ENCODE measurements at regions not wholly inside any gene's neighbourhood (a gene's known extent, or its start where the extent isn't known, plus 50 kb on each side); places are given as distances from the start of the nearest gene placed in this dataset.
A peak's percentile ranks its signal among the peaks of the same experiment; 100 is the strongest.

- no peak for DNase-seq (ENCODE audit: low read depth, low spot score)
- no peak overlapping the region for H3K4me3 ChIP-seq (ENCODE audit: low read depth, low read length)
- TF ChIP-seq CTCF (IDR thresholded peaks at IDR 0.05; ENCODE audit: low read depth, low read length) = no peak
- in situ Hi-C loops (cut with HindIII; ENCODE audit: low sequenced_read_pairs) = no loop called here
Measured at GRCh38 chr13:44137466-44137865, 236.2 kb upstream of the SERP2 start.

GRCh38 chr13:44140146-44140545, 233.5 kb upstream of the SERP2 start:
- no peak overlapping the region for H3K4me3 ChIP-seq (ENCODE audit: low read depth, low read length)
- no peak for DNase-seq (ENCODE audit: low read depth, low spot score)
- in situ Hi-C loops (cut with HindIII; ENCODE audit: low sequenced_read_pairs) = no loop called here
- no peak for TF ChIP-seq CTCF (IDR thresholded peaks at IDR 0.05; ENCODE audit: low read depth, low read length)

DNA sequence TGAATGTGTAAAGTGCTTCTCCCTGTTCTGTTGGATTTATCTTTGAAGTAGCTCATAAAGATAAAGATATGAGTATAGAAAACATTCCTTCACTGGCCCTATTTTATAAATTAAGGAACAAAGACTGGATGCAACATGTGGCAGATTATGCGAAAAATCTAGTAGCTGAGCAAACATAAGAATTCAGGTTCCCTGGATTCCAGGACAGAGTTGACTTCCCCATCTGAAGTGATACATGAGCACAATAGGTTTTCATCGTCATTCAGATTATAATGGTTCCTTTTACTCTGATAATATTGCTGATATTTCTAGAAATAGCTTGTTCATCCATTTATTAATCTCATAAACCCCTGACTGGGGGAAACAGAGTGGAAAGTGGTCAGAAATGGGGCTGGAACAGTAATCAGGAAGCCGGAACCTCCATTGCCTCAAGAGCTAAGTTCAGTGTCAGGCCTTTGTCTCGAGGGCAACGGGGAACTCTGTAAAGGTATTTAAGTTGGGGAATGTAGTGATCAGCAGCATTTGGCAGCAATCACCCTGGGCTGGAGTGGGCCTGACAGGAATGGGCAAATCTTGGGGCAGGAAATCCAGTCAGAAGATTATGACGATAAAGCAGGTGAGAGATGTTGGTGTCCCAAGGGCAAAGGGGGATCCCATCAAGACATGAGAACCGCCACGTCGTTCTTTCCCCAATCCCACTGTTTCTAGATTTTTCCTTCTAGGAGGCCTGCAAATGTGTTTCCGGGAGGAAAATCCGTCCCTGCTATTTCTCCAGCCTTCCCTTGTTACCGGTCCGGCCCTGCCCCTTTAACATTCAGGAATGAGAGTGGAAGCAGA, 232.5 kb upstream of the SERP2 start:
- H3K4me3 ChIP-seq (ENCODE audit: low read depth, low read length) = peak overlapping the region; percentile 42
- no peak for TF ChIP-seq CTCF (IDR thresholded peaks at IDR 0.05; ENCODE audit: low read depth, low read length)
- peak; percentile 22 for DNase-seq (ENCODE audit: low read depth, low spot score)
- in situ Hi-C loops (cut with HindIII; ENCODE audit: low sequenced_read_pairs) = no loop called here

- DNase-seq (ENCODE audit: low read depth, low spot score) = peak; percentile 97
- peak overlapping the region; percentile 54 for H3K4me3 ChIP-seq (ENCODE audit: low read depth, low read length)
- in situ Hi-C loops (cut with HindIII; ENCODE audit: low sequenced_read_pairs) = no loop called here
- TF ChIP-seq CTCF (IDR thresholded peaks at IDR 0.05; ENCODE audit: low read depth, low read length) = no peak
Measured at GRCh38 chr13:44141725-44142539, 231.7 kb upstream of the SERP2 start.

DNA sequence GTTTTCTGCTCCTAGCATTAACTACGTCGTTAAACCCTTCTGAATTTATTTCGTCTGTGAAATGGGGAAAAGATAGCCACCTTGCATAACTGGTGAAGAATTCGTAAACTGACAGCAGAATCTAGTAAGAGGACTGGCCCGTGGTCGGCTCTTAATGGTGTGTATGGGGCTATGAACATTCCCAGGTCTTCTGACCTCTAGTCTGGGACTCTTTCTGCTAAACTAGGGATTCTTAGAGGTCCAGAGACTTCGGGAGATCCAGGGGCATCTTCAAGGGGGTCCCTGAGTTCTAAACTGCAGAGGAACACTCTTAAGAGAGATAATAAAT, 231.1 kb upstream of the SERP2 start:
- no peak for TF ChIP-seq CTCF (IDR thresholded peaks at IDR 0.05; ENCODE audit: low read depth, low read length)
- in situ Hi-C loops (cut with HindIII; ENCODE audit: low sequenced_read_pairs) = no loop called here
- no peak for DNase-seq (ENCODE audit: low read depth, low spot score)
- peak overlapping the region; percentile 54 for H3K4me3 ChIP-seq (ENCODE audit: low read depth, low read length)

- in situ Hi-C loops (cut with HindIII; ENCODE audit: low sequenced_read_pairs) = no loop called here
- no peak for TF ChIP-seq CTCF (IDR thresholded peaks at IDR 0.05; ENCODE audit: low read depth, low read length)
- H3K4me3 ChIP-seq (ENCODE audit: low read depth, low read length) = no peak overlapping the region
- peak; percentile 26 for DNase-seq (ENCODE audit: low read depth, low spot score)
Measured at GRCh38 chr13:44142941-44143665, 230.5 kb upstream of the SERP2 start.

All from astrocyte of the spinal cord (primary cell).